WTC11 (cell line): ENCODE measurements at regions not wholly inside any gene's neighbourhood (a gene's known extent, or its start where the extent isn't known, plus 50 kb on each side); places are given as distances from the start of the nearest gene placed in this dataset.

Experiments
- ATAC-seq: fragments of 200-7000 bp; cut with Tn5 transposase; 2 replicates; pipeline ENCODE4 v1.10.0; 2021; ENCODE audit warnings: mild to moderate bottlenecking, moderate library complexity
- CTCF ChIA-PET: fragments of 300-600 bp; sonication (Branson Sonifier 250); formaldehyde crosslinking; loops from one replicate; lab custom pipeline; 2021; ENCODE audit warnings: antibody characterized with exemption; lab: Charles Lee
- POLR2A ChIA-PET: fragments of 350-600 bp; sonication (Branson Sonifier 250); formaldehyde crosslinking; loops from one replicate; lab custom pipeline; 2021; ENCODE audit warnings: antibody characterized with exemption; lab: Charles Lee
- DNase-seq: peaks from one replicate; pipeline ENCODE4 v3.0.0; 2021; ENCODE audit warnings: low spot score
- H3K27ac Mint-ChIP-seq: 2 replicates; pipeline ENCODE4 v1.8.0; 2021; ENCODE audit warnings: mixed read lengths
- H3K27me3 Mint-ChIP-seq: 2 replicates; pipeline ENCODE4 v1.8.0; 2021; ENCODE audit warnings: low read depth, mild to moderate bottlenecking, moderate library complexity, mixed read lengths
- H3K36me3 Mint-ChIP-seq: 2 replicates; pipeline ENCODE4 v1.8.0; 2021; ENCODE audit warnings: mixed read lengths
- H3K4me1 Mint-ChIP-seq: 2 replicates; pipeline ENCODE4 v1.8.0; 2022; ENCODE audit warnings: mixed read lengths
- H3K4me3 Mint-ChIP-seq: 2 replicates; pipeline ENCODE4 v1.8.0; 2021; ENCODE audit warnings: mild to moderate bottlenecking, moderate library complexity, mixed read lengths
- H3K9me3 Mint-ChIP-seq: 2 replicates; pipeline ENCODE4 v1.8.0; 2021; ENCODE audit warnings: mixed read lengths
- ATF1 ChIP-seq: sonication (generic); formaldehyde crosslinking; IDR thresholded peaks from 2 replicates; pipeline ENCODE4 v1.8.1; 2023; ENCODE audit warnings: mild to moderate bottlenecking, moderate library complexity, missing genetic modification reagents
- CBFB ChIP-seq: sonication (generic); formaldehyde crosslinking; IDR thresholded peaks from 2 replicates; pipeline ENCODE4 v1.8.1; 2022; ENCODE audit warnings: mild to moderate bottlenecking, low read depth, missing genetic modification reagents
- E2F4 ChIP-seq: sonication (generic); formaldehyde crosslinking; IDR thresholded peaks from 2 replicates; pipeline ENCODE4 v1.8.1; 2022; ENCODE audit warnings: low read depth, mild to moderate bottlenecking, moderate library complexity, missing genetic modification reagents, borderline replicate concordance
- ELF4 ChIP-seq: sonication (generic); formaldehyde crosslinking; IDR thresholded peaks from 2 replicates; pipeline ENCODE4 v1.8.1; 2022; ENCODE audit warnings: low read depth, mild to moderate bottlenecking, moderate library complexity, missing genetic modification reagents
- ETV6 ChIP-seq: sonication (generic); formaldehyde crosslinking; IDR thresholded peaks from 2 replicates; pipeline ENCODE4 v1.8.1; 2022; ENCODE audit warnings: mild to moderate bottlenecking, missing genetic modification reagents
- FOXJ3 ChIP-seq: sonication (generic); formaldehyde crosslinking; IDR thresholded peaks from 2 replicates; pipeline ENCODE4 v1.9.0; 2021; ENCODE audit warnings: missing genetic modification reagents, mild to moderate bottlenecking, borderline replicate concordance
- FOXK1 ChIP-seq: sonication (generic); formaldehyde crosslinking; IDR thresholded peaks from 2 replicates; pipeline ENCODE4 v1.8.0; 2022; ENCODE audit warnings: mild to moderate bottlenecking, moderate library complexity, missing genetic modification reagents
- GRHL2 ChIP-seq: fragments of 250-450 bp; sonication (Bioruptor Pico); IDR thresholded peaks from 2 replicates; pipeline ENCODE4 v1.8.0; 2022; ENCODE audit warnings: mild to moderate bottlenecking, moderate library complexity; ENCODE audit not compliant: insufficient replicate concordance, severe bottlenecking
- IRF2 ChIP-seq: sonication (generic); formaldehyde crosslinking; IDR thresholded peaks from 2 replicates; pipeline ENCODE4 v1.8.0; 2022; ENCODE audit warnings: low read depth, missing genetic modification reagents, borderline replicate concordance
- NFATC4 ChIP-seq: fragments of 250-450 bp; sonication (Bioruptor Pico); IDR thresholded peaks from 2 replicates; pipeline ENCODE4 v1.9.0; 2021; ENCODE audit warnings: mild to moderate bottlenecking
- NFYB ChIP-seq: sonication (generic); formaldehyde crosslinking; conservative IDR thresholded peaks from 2 replicates; pipeline ENCODE4 v1.8.0; 2022; ENCODE audit warnings: low read depth, missing genetic modification reagents
- NR3C1 ChIP-seq: sonication (generic); formaldehyde crosslinking; conservative IDR thresholded peaks from 2 replicates; pipeline ENCODE4 v1.8.1; 2023; ENCODE audit warnings: low read depth, mild to moderate bottlenecking, missing genetic modification reagents
- SMAD3 ChIP-seq: sonication (generic); formaldehyde crosslinking; IDR thresholded peaks from 2 replicates; pipeline ENCODE4 v1.8.0; 2022; ENCODE audit warnings: missing genetic modification reagents, mild to moderate bottlenecking, borderline replicate concordance
- SOX15 ChIP-seq: fragments of 250-450 bp; sonication (Bioruptor Pico); IDR thresholded peaks from 2 replicates; pipeline ENCODE4 v1.9.0; 2021; ENCODE audit warnings: mild to moderate bottlenecking
- TEAD4 ChIP-seq: sonication (generic); formaldehyde crosslinking; IDR thresholded peaks from 2 replicates; pipeline ENCODE4 v1.8.0; 2022; ENCODE audit warnings: mild to moderate bottlenecking, missing genetic modification reagents
- ZNF121 ChIP-seq: sonication (generic); formaldehyde crosslinking; IDR thresholded peaks from 2 replicates; pipeline ENCODE4 v1.8.0; 2023; ENCODE audit warnings: missing genetic modification reagents
- ZNF219 ChIP-seq: sonication (generic); formaldehyde crosslinking; IDR thresholded peaks from 2 replicates; pipeline ENCODE4 v1.8.0; 2023; ENCODE audit warnings: missing genetic modification reagents, mild to moderate bottlenecking, borderline replicate concordance
- ZNF232 ChIP-seq: sonication (generic); formaldehyde crosslinking; IDR thresholded peaks from 2 replicates; pipeline ENCODE4 v1.8.0; 2022; ENCODE audit warnings: mild to moderate bottlenecking, missing genetic modification reagents
- ZNF396 ChIP-seq: fragments of 250-450 bp; sonication (Bioruptor Pico); IDR thresholded peaks from 2 replicates; pipeline ENCODE4 v1.8.0; 2021; ENCODE audit warnings: mild to moderate bottlenecking, moderate library complexity, borderline replicate concordance
- ZNF416 ChIP-seq: fragments of 250-450 bp; sonication (Bioruptor Pico); IDR thresholded peaks from 2 replicates; pipeline ENCODE4 v1.9.0; 2021; ENCODE audit warnings: mild to moderate bottlenecking, inconsistent platforms
- ZNF423 ChIP-seq: fragments of 250-450 bp; sonication (Bioruptor Pico); IDR thresholded peaks from 2 replicates; pipeline ENCODE4 v2.1.2; 2022; ENCODE audit warnings: mild to moderate bottlenecking, moderate library complexity
- ZNF425 ChIP-seq: fragments of 250-450 bp; sonication (Bioruptor Pico); conservative IDR thresholded peaks from 2 replicates; pipeline ENCODE4 v1.9.0; 2021; ENCODE audit warnings: mild to moderate bottlenecking
- ZNF512 ChIP-seq: sonication (generic); formaldehyde crosslinking; IDR thresholded peaks from 2 replicates; pipeline ENCODE4 v1.8.1; 2022; ENCODE audit warnings: missing genetic modification reagents, borderline replicate concordance
- TF ChIP-seq, protein P1 (sequence below): sonication (generic); formaldehyde crosslinking; IDR thresholded peaks from 2 replicates; pipeline ENCODE4 v1.8.1; 2022; ENCODE audit warnings: mild to moderate bottlenecking, missing genetic modification reagents, moderate library complexity, borderline replicate concordance
- TF ChIP-seq, protein P2 (sequence below): sonication (generic); formaldehyde crosslinking; IDR thresholded peaks from 2 replicates; pipeline ENCODE4 v1.8.0; 2022; ENCODE audit warnings: mild to moderate bottlenecking, missing genetic modification reagents
- TF ChIP-seq, protein P3 (sequence below): fragments of 250-450 bp; sonication (Bioruptor Pico); IDR thresholded peaks from 2 replicates; pipeline ENCODE4 v2.1.2; 2022; ENCODE audit warnings: mild to moderate bottlenecking, moderate library complexity

DNA sequence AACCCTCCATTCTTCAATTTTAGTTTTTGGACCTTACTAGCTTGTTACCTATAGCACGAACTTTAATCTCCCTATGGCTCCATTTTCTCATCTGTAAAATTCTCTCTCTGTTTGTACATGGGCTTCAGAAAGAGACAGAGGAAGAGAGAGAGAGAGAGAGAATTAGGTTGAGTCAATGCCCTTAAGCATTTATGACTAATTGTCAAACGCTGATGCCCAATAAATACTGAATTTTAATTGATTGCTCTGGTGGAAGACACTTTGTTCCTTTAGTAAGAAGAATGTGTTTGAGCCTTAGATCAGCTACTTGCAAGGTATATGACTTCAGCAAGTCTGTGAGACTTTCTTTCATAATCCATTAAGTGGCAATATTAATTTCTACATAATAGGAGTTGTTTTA is 743.1 kb upstream of the ADGRL4 start:
- no peaks in the 10 kb centered on the region for H3K36me3 Mint-ChIP-seq
- ATAC-seq = no peak
- no peak overlapping the region for H3K4me3 Mint-ChIP-seq
- DNase-seq = no peak
- no peaks in the 10 kb centered on the region for H3K9me3 Mint-ChIP-seq
- ChIA-PET CTCF (no interaction called here), POLR2A (no interaction called here)
- no peaks in the 10 kb centered on the region for H3K27me3 Mint-ChIP-seq
- H3K27ac Mint-ChIP-seq = no peak overlapping the region
- no peaks in the 10 kb centered on the region for H3K4me1 Mint-ChIP-seq
- TF ChIP-seq NR3C1 (CRISPR knock-in tag) (no peak), ATF1 (CRISPR knock-in tag) (no peak), ZNF423 (CRISPR knock-in tag) (no peak), ZNF219 (CRISPR knock-in tag) (no peak), SOX15 (CRISPR knock-in tag) (no peak), NFYB (CRISPR knock-in tag) (no peak), ETV6 (no peak)
- TF ChIP-seq, protein P1, sequence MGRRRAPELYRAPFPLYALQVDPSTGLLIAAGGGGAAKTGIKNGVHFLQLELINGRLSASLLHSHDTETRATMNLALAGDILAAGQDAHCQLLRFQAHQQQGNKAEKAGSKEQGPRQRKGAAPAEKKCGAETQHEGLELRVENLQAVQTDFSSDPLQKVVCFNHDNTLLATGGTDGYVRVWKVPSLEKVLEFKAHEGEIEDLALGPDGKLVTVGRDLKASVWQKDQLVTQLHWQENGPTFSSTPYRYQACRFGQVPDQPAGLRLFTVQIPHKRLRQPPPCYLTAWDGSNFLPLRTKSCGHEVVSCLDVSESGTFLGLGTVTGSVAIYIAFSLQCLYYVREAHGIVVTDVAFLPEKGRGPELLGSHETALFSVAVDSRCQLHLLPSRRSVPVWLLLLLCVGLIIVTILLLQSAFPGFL = no peak
- TF ChIP-seq, protein P2, sequence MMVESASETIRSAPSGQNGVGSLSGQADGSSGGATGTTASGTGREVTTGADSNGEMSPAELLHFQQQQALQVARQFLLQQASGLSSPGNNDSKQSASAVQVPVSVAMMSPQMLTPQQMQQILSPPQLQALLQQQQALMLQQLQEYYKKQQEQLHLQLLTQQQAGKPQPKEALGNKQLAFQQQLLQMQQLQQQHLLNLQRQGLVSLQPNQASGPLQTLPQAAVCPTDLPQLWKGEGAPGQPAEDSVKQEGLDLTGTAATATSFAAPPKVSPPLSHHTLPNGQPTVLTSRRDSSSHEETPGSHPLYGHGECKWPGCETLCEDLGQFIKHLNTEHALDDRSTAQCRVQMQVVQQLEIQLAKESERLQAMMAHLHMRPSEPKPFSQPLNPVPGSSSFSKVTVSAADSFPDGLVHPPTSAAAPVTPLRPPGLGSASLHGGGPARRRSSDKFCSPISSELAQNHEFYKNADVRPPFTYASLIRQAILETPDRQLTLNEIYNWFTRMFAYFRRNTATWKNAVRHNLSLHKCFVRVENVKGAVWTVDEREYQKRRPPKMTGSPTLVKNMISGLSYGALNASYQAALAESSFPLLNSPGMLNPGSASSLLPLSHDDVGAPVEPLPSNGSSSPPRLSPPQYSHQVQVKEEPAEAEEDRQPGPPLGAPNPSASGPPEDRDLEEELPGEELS = no peak

DNA sequence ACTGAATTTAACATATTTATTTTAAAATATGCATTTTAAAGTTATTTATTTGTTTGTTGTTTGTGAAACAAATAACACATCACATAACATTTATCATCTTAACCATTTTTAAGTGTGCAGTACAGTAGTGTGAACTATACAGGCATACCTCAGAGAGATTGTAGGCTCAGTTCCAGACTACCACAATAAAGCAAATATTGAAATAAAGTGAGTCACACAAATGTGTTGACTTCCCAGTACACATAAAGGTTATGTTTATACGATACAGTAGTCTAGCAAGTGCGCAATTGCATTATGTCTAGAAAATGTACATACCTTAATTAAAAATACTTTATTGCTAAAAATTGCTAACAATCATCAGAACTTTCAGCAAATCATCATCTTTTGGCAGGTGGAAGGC is 739.4 kb upstream of the ADGRL4 start:
- TF ChIP-seq GRHL2 (no peak), ZNF121 (CRISPR knock-in tag) (no peak), ZNF416 (CRISPR knock-in tag) (no peak), FOXK1 (CRISPR knock-in tag) (no peak), ZNF396 (CRISPR knock-in tag) (no peak), ELF4 (CRISPR knock-in tag) (no peak), IRF2 (CRISPR knock-in tag) (no peak), TEAD4 (CRISPR knock-in tag) (no peak)
- TF ChIP-seq, protein P3, sequence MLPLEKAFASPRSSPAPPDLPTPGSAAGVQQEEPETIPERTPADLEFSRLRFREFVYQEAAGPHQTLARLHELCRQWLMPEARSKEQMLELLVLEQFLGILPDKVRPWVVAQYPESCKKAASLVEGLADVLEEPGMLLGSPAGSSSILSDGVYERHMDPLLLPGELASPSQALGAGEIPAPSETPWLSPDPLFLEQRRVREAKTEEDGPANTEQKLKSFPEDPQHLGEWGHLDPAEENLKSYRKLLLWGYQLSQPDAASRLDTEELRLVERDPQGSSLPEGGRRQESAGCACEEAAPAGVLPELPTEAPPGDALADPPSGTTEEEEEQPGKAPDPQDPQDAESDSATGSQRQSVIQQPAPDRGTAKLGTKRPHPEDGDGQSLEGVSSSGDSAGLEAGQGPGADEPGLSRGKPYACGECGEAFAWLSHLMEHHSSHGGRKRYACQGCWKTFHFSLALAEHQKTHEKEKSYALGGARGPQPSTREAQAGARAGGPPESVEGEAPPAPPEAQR (CRISPR knock-in tag) = no peak
- no peaks in the 10 kb centered on the region for H3K36me3 Mint-ChIP-seq
- no peak overlapping the region for H3K27ac Mint-ChIP-seq
- ChIA-PET POLR2A (no interaction called here), CTCF (no interaction called here)
- no peak overlapping the region for H3K4me3 Mint-ChIP-seq
- no peaks in the 10 kb centered on the region for H3K27me3 Mint-ChIP-seq
- DNase-seq (no peak), ATAC-seq (no peak)
- no peaks in the 10 kb centered on the region for H3K9me3 Mint-ChIP-seq
- no peaks in the 10 kb centered on the region for H3K4me1 Mint-ChIP-seq

DNA sequence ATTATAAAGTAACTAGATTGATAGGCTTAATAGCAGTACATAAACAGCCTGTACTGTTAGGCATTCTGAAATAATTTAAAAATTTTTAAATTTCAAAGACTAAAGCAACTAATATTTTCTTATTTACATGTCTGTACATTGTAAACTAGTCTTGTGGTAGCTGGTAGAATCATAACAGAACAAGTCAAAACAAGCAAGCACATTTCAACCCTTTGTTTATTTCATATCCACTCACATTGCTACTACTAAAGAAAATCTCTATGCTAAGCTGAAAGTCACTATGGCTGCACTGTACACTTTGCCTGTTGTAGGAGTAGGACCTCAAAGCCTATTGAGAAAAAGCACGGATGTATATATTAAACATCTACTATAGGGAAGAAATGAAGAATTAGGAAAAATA is 738.2 kb upstream of the ADGRL4 start:
- no peaks in the 10 kb centered on the region for H3K36me3 Mint-ChIP-seq
- no peaks in the 10 kb centered on the region for H3K9me3 Mint-ChIP-seq
- H3K27me3 Mint-ChIP-seq = no peaks in the 10 kb centered on the region
- DNase-seq (no peak), ATAC-seq (no peak)
- CTCF ChIA-PET = no interaction called here
- no peak overlapping the region for H3K27ac Mint-ChIP-seq
- H3K4me1 Mint-ChIP-seq = no peaks in the 10 kb centered on the region
- H3K4me3 Mint-ChIP-seq = no peak overlapping the region
- POLR2A ChIA-PET = no interaction called here
- no peak for TF ChIP-seq E2F4 (CRISPR knock-in tag)
- TF ChIP-seq FOXJ3 (CRISPR knock-in tag) = no peak
- no peak for TF ChIP-seq ZNF512 (CRISPR knock-in tag)
- TF ChIP-seq ZNF425 (CRISPR knock-in tag) = no peak
- TF ChIP-seq CBFB (CRISPR knock-in tag) = no peak
- no peak for TF ChIP-seq IRF2 (CRISPR knock-in tag)
- no peak for TF ChIP-seq SMAD3 (CRISPR knock-in tag)
- no peak for TF ChIP-seq ZNF232
- no peak for TF ChIP-seq ZNF219 (CRISPR knock-in tag)
- no peak for TF ChIP-seq NFATC4 (CRISPR knock-in tag)
- no peak for TF ChIP-seq ZNF396 (CRISPR knock-in tag)
